ENCODE measurements at regions not wholly inside any gene's neighbourhood (a gene's known extent, or its start where the extent isn't known, plus 50 kb on each side); places are given as distances from the start of the nearest gene placed in this dataset.

DNA sequence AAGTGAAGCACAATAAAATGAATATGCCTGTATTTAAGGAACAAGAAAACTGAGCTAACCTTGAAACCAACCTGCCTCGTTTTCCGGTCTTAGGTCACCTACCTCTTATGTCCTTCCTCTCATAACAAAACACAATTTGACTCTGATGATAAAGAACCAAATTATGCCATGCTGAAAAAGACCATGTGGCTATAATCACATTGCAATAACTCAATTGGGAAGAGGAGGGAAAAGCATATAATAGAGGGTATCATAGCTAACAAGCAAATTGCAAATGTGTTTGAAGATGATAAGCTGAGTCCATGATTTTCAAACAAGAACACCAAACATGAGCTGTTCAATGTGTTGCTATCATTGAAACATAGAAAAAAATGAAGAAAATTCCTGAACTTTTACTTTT is 260.8 kb downstream of the PLK2 start:
- TF ChIP-seq, protein P1, sequence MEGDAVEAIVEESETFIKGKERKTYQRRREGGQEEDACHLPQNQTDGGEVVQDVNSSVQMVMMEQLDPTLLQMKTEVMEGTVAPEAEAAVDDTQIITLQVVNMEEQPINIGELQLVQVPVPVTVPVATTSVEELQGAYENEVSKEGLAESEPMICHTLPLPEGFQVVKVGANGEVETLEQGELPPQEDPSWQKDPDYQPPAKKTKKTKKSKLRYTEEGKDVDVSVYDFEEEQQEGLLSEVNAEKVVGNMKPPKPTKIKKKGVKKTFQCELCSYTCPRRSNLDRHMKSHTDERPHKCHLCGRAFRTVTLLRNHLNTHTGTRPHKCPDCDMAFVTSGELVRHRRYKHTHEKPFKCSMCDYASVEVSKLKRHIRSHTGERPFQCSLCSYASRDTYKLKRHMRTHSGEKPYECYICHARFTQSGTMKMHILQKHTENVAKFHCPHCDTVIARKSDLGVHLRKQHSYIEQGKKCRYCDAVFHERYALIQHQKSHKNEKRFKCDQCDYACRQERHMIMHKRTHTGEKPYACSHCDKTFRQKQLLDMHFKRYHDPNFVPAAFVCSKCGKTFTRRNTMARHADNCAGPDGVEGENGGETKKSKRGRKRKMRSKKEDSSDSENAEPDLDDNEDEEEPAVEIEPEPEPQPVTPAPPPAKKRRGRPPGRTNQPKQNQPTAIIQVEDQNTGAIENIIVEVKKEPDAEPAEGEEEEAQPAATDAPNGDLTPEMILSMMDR (IDR thresholded peaks at IDR 0.05): no peak
- no peak for TF ChIP-seq POLR2A (IDR thresholded peaks at IDR 0.05)
- no peak for TF ChIP-seq POLR2AphosphoS5 (IDR thresholded peaks at IDR 0.05)
